ENCODE measurements at regions not wholly inside any gene's neighbourhood (a gene's known extent, or its start where the extent isn't known, plus 50 kb on each side); places are given as distances from the start of the nearest gene placed in this dataset.

- H3K27ac Mint-ChIP-seq (ENCODE audit: unreplicated experiment): no peak overlapping the region
- no peaks in the 10 kb centered on the region for H3K9me3 Mint-ChIP-seq (ENCODE audit: low read depth)
- no peak for TF ChIP-seq CTCF (IDR thresholded peaks at IDR 0.05)
- no peaks in the 10 kb centered on the region for H3K4me1 Mint-ChIP-seq (ENCODE audit: low read depth)
- DNase-seq (ENCODE audit: low spot score): no peak
- no peaks in the 10 kb centered on the region for H3K36me3 Mint-ChIP-seq (ENCODE audit: low read depth)
- H3K4me3 Mint-ChIP-seq (ENCODE audit: unreplicated experiment): no peak overlapping the region
- H3K27me3 Mint-ChIP-seq (ENCODE audit: low read depth): peaks cover 7% of the 10 kb centered on the region
Observed at GRCh38 chr14:65962952-65963351, 523.2 kb upstream of the CCDC196 start.

GRCh38 chr14:65964366-65964765 is 521.8 kb upstream of the CCDC196 start:
- Mint-ChIP-seq H3K4me3 (ENCODE audit: unreplicated experiment) (no peak overlapping the region), H3K9me3 (ENCODE audit: low read depth) (no peaks in the 10 kb centered on the region), H3K36me3 (ENCODE audit: low read depth) (no peaks in the 10 kb centered on the region), H3K4me1 (ENCODE audit: low read depth) (no peaks in the 10 kb centered on the region), H3K27me3 (ENCODE audit: low read depth) (peaks cover 7% of the 10 kb centered on the region), H3K27ac (ENCODE audit: unreplicated experiment) (no peak overlapping the region)
- DNase-seq (ENCODE audit: low spot score): no peak
- no peak for TF ChIP-seq CTCF (IDR thresholded peaks at IDR 0.05)

- Mint-ChIP-seq H3K4me3 (ENCODE audit: unreplicated experiment) (no peak overlapping the region), H3K27ac (ENCODE audit: unreplicated experiment) (no peak overlapping the region), H3K4me1 (ENCODE audit: low read depth) (no peaks in the 10 kb centered on the region), H3K27me3 (ENCODE audit: low read depth) (peaks cover 11% of the 10 kb centered on the region), H3K9me3 (ENCODE audit: low read depth) (no peaks in the 10 kb centered on the region), H3K36me3 (ENCODE audit: low read depth) (no peaks in the 10 kb centered on the region)
- no peak for TF ChIP-seq CTCF (IDR thresholded peaks at IDR 0.05)
- no peak for DNase-seq (ENCODE audit: low spot score)
Observed at GRCh38 chr14:65966188-65966587, 520.0 kb upstream of the CCDC196 start.

- no peaks in the 10 kb centered on the region for H3K36me3 Mint-ChIP-seq (ENCODE audit: low read depth)
- H3K27me3 Mint-ChIP-seq (ENCODE audit: low read depth): peaks cover 6% of the 10 kb centered on the region
- no peak for DNase-seq (ENCODE audit: low spot score)
- no peak overlapping the region for H3K27ac Mint-ChIP-seq (ENCODE audit: unreplicated experiment)
- H3K4me1 Mint-ChIP-seq (ENCODE audit: low read depth): no peaks in the 10 kb centered on the region
- no peak overlapping the region for H3K4me3 Mint-ChIP-seq (ENCODE audit: unreplicated experiment)
- H3K9me3 Mint-ChIP-seq (ENCODE audit: low read depth): no peaks in the 10 kb centered on the region
- TF ChIP-seq CTCF (IDR thresholded peaks at IDR 0.05): no peak
Observed at GRCh38 chr14:65972346-65972870, 513.8 kb upstream of the CCDC196 start.

GRCh38 chr14:65972891-65973290 is 513.3 kb upstream of the CCDC196 start:
- TF ChIP-seq CTCF (IDR thresholded peaks at IDR 0.05): no peak
- Mint-ChIP-seq H3K36me3 (ENCODE audit: low read depth) (no peaks in the 10 kb centered on the region), H3K4me1 (ENCODE audit: low read depth) (no peaks in the 10 kb centered on the region), H3K27ac (ENCODE audit: unreplicated experiment) (no peak overlapping the region), H3K9me3 (ENCODE audit: low read depth) (no peaks in the 10 kb centered on the region), H3K4me3 (ENCODE audit: unreplicated experiment) (no peak overlapping the region), H3K27me3 (ENCODE audit: low read depth) (peaks cover 6% of the 10 kb centered on the region)
- no peak for DNase-seq (ENCODE audit: low spot score)

All from chondrocyte (in vitro differentiated cells).